HCT116 (cell line): ENCODE measurements at regions not wholly inside any gene's neighbourhood (a gene's known extent, or its start where the extent isn't known, plus 50 kb on each side); places are given as distances from the start of the nearest gene placed in this dataset.
"Not testable (repeated sequence)": the region's sequence is repeated elsewhere in the genome, so short reads cannot be mapped to it uniquely, and the experiment has no call there.

ENCODE experiments used
- ATAC-seq: fragments of 200-7000 bp; cut with Tn5 transposase; 2 replicates; pipeline ENCODE4 v1.9.1; 2020; ENCODE audit warnings: mild to moderate bottlenecking, moderate library complexity
- BruUV-seq: library from RNA; stranded (reverse); fragments of 400-500 nt; replicated peaks from 2 replicates; lab custom pipeline; 2021; lab: Mats Ljungman, UMichigan
- CTCF ChIA-PET: fragments of 300-600 bp; sonication (Branson Sonifier 250); formaldehyde crosslinking; loops from one replicate; lab custom pipeline; 2021; ENCODE audit warnings: antibody characterized with exemption; lab: Charles Lee
- POLR2A ChIA-PET: fragments of 300-600, 350-600 bp; sonication (Branson Sonifier 250); formaldehyde crosslinking; loops from one replicate; lab custom pipeline; 2021; ENCODE audit warnings: antibody characterized with exemption; lab: Charles Lee
- RAD21 ChIA-PET, 2 experiments: fragments of 300-600 bp; sonication (Branson Sonifier 250); formaldehyde crosslinking; loops; one replicate each; lab custom pipeline; 2023; ENCODE audit warnings: low total read pairs in 2 of 2; ENCODE audit not compliant: uncharacterized antibody in 2 of 2, unreplicated experiment in 2 of 2, low non-redundant PET in 1 of 2; lab: Charles Lee
- DNase-seq: peaks from one replicate; pipeline ENCODE4 v3.0.0-alpha.2; 2010; ENCODE audit warnings: low read depth, low spot score
- H2AFZ ChIP-seq: fragments of 200-600 bp; shearing (Covaris generic), sonication (generic); 2 replicates; pipeline ENCODE4 v1.6.1; 2017; ENCODE audit warnings: low read depth, mixed run types, mixed read lengths, antibody characterized with exemption, low read length; ENCODE audit not compliant: poor library complexity, severe bottlenecking
- H3K27ac ChIP-seq: 2 replicates; pipeline ENCODE4 v1.5.1; 2012; ENCODE audit warnings: low read depth, low read length
- H3K27me3 ChIP-seq: fragments of 200-600 bp; sonication (generic); 2 replicates; pipeline ENCODE4 v1.6.1; 2016; ENCODE audit warnings: mixed run types, low read length, mixed read lengths; ENCODE audit not compliant: insufficient read depth
- H3K36me3 ChIP-seq, 2 experiments: fragments of 200-500 bp in 1 of 2; fragments of 200-600 bp in 1 of 2; sonication (Bioruptor generic) in 1 of 2; sonication (generic) in 1 of 2; 2 replicates each; pipeline versions ENCODE4 v1.5.1 to v1.6.1; 2014 to 2016; ENCODE audit warnings: low read length in 2 of 2, inconsistent platforms in 1 of 2, mixed read lengths in 1 of 2, mixed run types in 1 of 2; ENCODE audit not compliant: insufficient read depth in 2 of 2, control insufficient read depth in 1 of 2
- H3K4me1 ChIP-seq, 2 experiments: fragments of 200-600 bp in 1 of 2; sonication (generic) in 1 of 2; 2 replicates each; pipeline versions ENCODE4 v1.5.1 to v1.6.1; 2012 to 2017; ENCODE audit warnings: low read length in 2 of 2, inconsistent platforms in 1 of 2, mild to moderate bottlenecking in 1 of 2, mixed read lengths in 1 of 2, mixed run types in 1 of 2, moderate library complexity in 1 of 2; ENCODE audit not compliant: insufficient read depth in 2 of 2, control insufficient read depth in 1 of 2
- H3K4me2 ChIP-seq: fragments of 200-600 bp; sonication (generic); 2 replicates; pipeline ENCODE4 v1.6.1; 2017; ENCODE audit warnings: mixed run types, low read length, mixed read lengths
- H3K4me3 ChIP-seq, 2 experiments: fragments of 200-600 bp in 1 of 2; sonication (generic) in 1 of 2; replicated peaks in 1 of 2; 2 replicates each; pipeline ENCODE4 v1.5.1; 2011 to 2016; ENCODE audit warnings: low read length in 2 of 2, control low read depth in 1 of 2, low read depth in 1 of 2, mild to moderate bottlenecking in 1 of 2, mixed read lengths in 1 of 2, mixed run types in 1 of 2
- H3K79me2 ChIP-seq: fragments of 200-600 bp; sonication (generic); 2 replicates; pipeline ENCODE4 v1.6.1; 2017; ENCODE audit warnings: mild to moderate bottlenecking, mixed run types, low read length, moderate library complexity, mixed read lengths; ENCODE audit not compliant: insufficient read depth
- H3K9ac ChIP-seq: fragments of 200-600 bp; sonication (generic); 2 replicates; pipeline ENCODE4 v1.6.1; 2016; ENCODE audit warnings: low read length, mixed read lengths
- H3K9me2 ChIP-seq: fragments of 200-600 bp; sonication (generic), shearing (Covaris generic); 2 replicates; pipeline ENCODE4 v1.6.1; 2017; ENCODE audit warnings: mixed run types, mild to moderate bottlenecking, moderate library complexity; ENCODE audit not compliant: insufficient read depth
- H3K9me3 ChIP-seq, 2 experiments: fragments of 200-500 bp in 1 of 2; fragments of 200-600 bp in 1 of 2; sonication (Bioruptor generic) in 1 of 2; sonication (generic) in 1 of 2; 2 replicates each; pipeline ENCODE4 v1.6.1; 2014 to 2017; ENCODE audit warnings: low read length in 2 of 2, mixed read lengths in 2 of 2, inconsistent platforms in 1 of 2, low read depth in 1 of 2, mild to moderate bottlenecking in 1 of 2, mixed run types in 1 of 2, moderate library complexity in 1 of 2; ENCODE audit not compliant: control insufficient read depth in 1 of 2, insufficient read depth in 1 of 2
- H4K20me1 ChIP-seq: fragments of 200-600 bp; sonication (generic), shearing (Covaris generic); 2 replicates; pipeline ENCODE4 v1.6.1; 2017; ENCODE audit warnings: mixed run types, mild to moderate bottlenecking, moderate library complexity; ENCODE audit not compliant: insufficient read depth
- CBX3 ChIP-seq: IDR thresholded peaks from 2 replicates; pipeline ENCODE4 v1.6.1; 2012; ENCODE audit warnings: low read depth
- EGR1 ChIP-seq: IDR thresholded peaks from 2 replicates; pipeline ENCODE4 v1.6.1; 2012; ENCODE audit warnings: low read depth
- EZH2phosphoT487 ChIP-seq: fragments of 200-600 bp; IDR thresholded peaks from 2 replicates; pipeline ENCODE4 v1.6.1; 2018; ENCODE audit warnings: antibody characterized with exemption, borderline replicate concordance
- FOSL1 ChIP-seq: IDR thresholded peaks from 2 replicates; pipeline ENCODE4 v1.6.1; 2012; ENCODE audit warnings: low read depth
- POLR2AphosphoS5 ChIP-seq: IDR thresholded peaks from 2 replicates; pipeline ENCODE4 v1.6.1; 2011; ENCODE audit warnings: mild to moderate bottlenecking, low read depth, low read length, moderate library complexity
- TCF7L2 ChIP-seq: IDR thresholded peaks from 2 replicates; pipeline ENCODE4 v1.7.0; 2011; ENCODE audit warnings: borderline replicate concordance, inconsistent platforms; ENCODE audit not compliant: insufficient read depth, insufficient read length; ENCODE audit errors: extremely low read depth
- intact Hi-C: fragments of 100-400 bp; cut with micrococcal nuclease; formaldehyde crosslinking; loops from 2 replicates; pipeline ENCODE4 v1.10.0; 2022

DNA sequence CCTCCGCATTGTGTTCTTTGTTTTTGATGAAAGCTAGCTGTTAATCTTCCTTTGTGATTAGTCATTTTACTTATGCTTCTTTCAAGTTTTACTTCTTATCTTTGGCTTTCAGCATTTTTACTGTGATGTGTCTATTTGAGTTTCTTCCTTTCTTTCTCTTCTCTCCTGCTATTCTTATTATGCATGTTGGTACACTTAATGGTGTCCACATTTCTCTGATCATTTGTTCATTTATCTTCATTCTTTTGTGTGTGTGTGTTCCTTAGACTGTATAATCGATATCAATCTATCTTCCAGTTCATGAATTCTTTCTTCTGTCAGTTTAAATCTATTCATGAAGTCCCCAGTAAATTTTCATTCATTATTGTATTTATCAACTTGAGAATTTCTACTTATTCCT is 1650.3 kb downstream of the BRINP3 start (continued):
- TF ChIP-seq FOSL1, result no peak
- TF ChIP-seq EGR1, result no peak

DNA sequence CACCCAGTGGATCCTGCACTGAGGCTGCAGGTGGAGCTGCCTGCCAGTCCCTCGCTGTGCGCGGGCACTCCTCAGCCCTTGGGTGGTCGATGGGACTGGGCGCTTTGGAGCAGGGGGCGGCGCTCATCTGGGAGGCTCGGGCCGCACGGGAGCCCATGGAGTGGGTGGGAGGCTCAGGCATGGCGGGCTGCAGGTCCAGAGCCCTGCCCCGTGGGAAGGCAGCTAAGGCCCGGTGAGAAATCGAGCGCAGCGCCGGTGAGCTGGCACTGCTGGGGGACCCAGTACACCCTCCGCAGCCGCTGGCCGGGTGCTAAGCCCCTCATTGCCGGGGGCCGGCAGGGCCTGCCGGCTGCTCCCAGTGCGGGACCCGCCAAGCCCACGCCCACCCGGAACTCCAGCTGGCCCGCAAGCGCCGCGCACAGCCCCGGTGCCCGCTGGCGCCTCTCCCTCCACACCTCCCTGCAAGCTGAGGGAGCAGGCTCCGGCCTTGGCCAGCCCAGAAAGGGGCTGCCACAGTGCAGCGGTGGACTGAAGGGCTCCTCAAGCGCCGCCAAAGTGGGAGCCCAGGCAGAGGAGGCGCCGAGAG is 1636.5 kb downstream of the BRINP3 start:
- CTCF ChIA-PET, H3K4me3 ChIP-seq, intact Hi-C loops, POLR2A ChIA-PET, H4K20me1 ChIP-seq, H3K9ac ChIP-seq, DNase-seq, ATAC-seq, H3K4me1 ChIP-seq, H3K9me2 ChIP-seq, H3K4me2 ChIP-seq, H3K27me3 ChIP-seq, H3K36me3 ChIP-seq, H3K79me2 ChIP-seq, RAD21 ChIA-PET, H3K27ac ChIP-seq, H2AFZ ChIP-seq, BruUV-seq, H3K9me3 ChIP-seq: not testable (repeated sequence)

DNA sequence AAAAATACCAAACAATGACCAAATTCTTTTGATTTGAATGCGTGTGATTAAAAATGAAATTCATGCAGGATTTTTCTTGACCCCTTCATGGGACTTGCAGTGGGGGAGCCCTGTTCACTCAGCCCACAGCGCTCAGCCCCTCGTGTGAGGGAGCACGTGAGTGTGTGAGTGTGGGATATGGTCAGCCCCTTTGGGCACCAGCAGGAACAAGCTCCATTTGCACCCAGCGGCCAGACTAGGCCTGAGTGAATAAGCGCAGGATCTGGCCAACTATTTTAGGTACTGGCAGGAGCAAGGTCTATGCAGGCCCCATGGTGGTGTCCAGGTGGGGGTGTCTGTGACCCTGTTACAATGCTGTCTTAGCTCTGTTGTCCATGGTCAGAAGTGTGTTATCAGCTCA is 1631.2 kb downstream of the BRINP3 start:
- no peak overlapping the region for H3K4me2 ChIP-seq
- no peaks in the 10 kb centered on the region for H3K4me1 ChIP-seq
- H3K9ac ChIP-seq, result no peak overlapping the region
- ChIA-PET POLR2A (no interaction called here), RAD21 (no interaction called here), CTCF (no interaction called here)
- TF ChIP-seq EZH2phosphoT487 (no peak), TCF7L2 (no peak), POLR2AphosphoS5 (no peak), CBX3 (no peak)
- intact Hi-C loops, result no loop called here
- H3K36me3 ChIP-seq, result no peaks in the 10 kb centered on the region
- DNase-seq (no peak), ATAC-seq (no peak)
- H4K20me1 ChIP-seq, result no peaks in the 10 kb centered on the region
- no peak overlapping the region for H2AFZ ChIP-seq
- no peaks in the 10 kb centered on the region for H3K9me3 ChIP-seq
- no TSS peak for BruUV-seq
- H3K9me2 ChIP-seq, result no peaks in the 10 kb centered on the region
- no peaks in the 10 kb centered on the region for H3K27me3 ChIP-seq
- no peaks in the 10 kb centered on the region for H3K79me2 ChIP-seq
- H3K4me3 ChIP-seq, result no peak overlapping the region
- no peak overlapping the region for H3K27ac ChIP-seq
